HG03575 (cell line): ENCODE measurements at regions not wholly inside any gene's neighbourhood (a gene's known extent, or its start where the extent isn't known, plus 50 kb on each side); places are given as distances from the start of the nearest gene placed in this dataset.
"Not testable (repeated sequence)": the region's sequence is repeated elsewhere in the genome, so short reads cannot be mapped to it uniquely, and the experiment has no call there.

Source experiments
- ATAC-seq: cut with Tn5 transposase; IDR thresholded peaks from one replicate; pipeline ENCODE4 v1.9.1; 2021; ENCODE audit not compliant: unreplicated experiment, insufficient number of reproducible peaks, low FRiP score; ENCODE audit errors: extremely low read depth

DNA sequence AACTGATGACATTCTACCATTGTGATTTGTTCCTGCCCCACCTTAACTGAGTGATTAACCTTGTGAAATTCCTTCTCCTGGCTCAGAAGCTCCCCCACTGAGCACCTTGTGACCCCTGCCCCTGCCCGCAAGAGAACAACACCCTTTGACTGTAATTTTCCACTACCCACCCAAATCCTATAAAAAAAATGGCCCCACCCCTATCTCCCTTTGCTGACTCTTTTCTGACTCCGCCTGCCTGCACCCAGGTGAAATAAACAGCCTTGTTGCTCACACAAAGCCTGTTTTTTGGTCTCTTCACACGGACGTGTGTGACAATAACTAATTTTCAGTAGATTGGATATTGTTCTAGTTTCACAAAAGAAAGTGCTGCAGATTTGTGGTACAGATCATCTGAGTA lies 492.2 kb downstream of the RAPGEF2 start:
- ATAC-seq = not testable (repeated sequence)

DNA sequence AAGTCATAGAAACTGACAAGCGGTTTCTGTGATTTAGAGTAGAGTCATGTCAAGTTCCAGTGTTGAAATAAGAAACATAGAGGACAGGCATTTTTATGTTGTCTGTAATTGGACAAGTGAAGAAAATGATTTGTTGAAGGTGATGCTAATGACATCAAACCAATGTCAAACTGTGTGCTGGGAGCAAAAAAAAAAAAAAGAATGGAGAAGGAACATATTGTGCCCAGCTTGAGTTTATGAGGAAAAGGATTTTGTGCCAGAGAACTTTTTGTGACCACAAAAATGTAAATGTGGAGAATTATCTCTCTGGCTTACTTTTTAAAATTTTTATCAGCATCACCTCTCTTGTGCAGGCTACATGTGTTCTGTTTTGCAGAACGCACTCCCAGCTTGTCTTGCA lies 495.7 kb downstream of the RAPGEF2 start:
- ATAC-seq = no peak

GRCh38 chr4:159600061-159600460 lies 497.2 kb downstream of the RAPGEF2 start:
- ATAC-seq = no peak

- no peak for ATAC-seq
Measured at GRCh38 chr4:159604781-159605180, 501.9 kb downstream of the RAPGEF2 start.

- no peak for ATAC-seq
Measured at GRCh38 chr4:159606835-159607234, 504.0 kb downstream of the RAPGEF2 start.

DNA sequence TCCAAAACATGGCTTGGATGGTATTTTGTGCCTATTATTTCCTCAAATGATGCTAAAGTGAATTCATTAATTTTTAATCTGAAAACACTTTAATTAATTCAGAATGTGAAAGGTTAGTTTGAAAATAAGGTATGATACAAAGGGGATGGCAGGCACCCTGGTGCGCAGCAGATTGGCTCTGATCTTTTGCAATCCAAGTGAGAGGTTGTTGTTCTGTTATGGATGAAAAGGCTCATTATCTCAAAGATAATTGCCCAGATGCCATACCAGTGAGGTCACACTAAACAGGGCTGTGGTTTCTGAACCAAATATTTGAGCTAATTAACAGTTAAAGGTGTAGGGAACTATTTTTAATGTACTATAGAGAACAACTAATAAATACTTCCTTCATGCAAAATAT lies 504.9 kb downstream of the RAPGEF2 start:
- ATAC-seq = no peak

DNA sequence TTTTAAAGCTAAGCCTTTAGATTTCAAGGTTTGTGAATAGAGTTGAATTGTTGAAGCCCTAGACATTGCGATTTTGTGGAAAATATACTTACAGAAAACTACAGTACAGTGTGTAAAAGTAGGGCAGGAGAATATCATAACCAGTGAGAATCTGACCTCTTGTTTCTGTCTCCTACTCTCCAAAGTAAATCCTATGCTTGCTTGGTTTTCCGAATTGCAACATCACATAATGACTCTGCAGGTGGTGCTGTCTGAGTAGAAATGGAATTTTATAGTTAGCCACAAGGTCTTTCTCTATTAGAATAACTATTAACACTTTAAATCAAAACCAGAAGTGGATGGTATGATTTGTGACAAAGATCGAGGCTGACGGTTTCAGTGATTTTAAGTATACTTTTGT lies 505.6 kb downstream of the RAPGEF2 start:
- no peak for ATAC-seq

DNA sequence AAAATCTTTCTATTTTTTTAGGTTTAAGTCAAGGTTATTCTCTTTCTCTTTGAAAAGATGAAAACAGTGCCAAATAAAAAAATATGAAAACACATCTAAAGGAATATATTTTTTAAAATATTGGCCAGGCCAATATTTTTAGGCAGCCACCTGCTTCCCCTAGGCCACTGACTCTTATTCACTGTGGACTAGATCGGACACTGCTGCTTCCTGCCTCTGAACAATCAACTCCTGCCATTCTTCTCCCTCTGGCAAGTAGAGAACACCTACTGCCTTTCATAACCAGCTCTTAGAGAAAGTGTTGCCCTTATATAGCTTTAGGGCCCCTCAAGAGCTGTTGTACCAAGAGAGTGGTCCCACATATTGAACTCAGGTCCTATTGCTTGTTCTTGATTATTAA lies 529.2 kb downstream of the RAPGEF2 start:
- no peak for ATAC-seq

- ATAC-seq = no peak
Measured at GRCh38 chr4:159639671-159640323, 536.9 kb downstream of the RAPGEF2 start.

DNA sequence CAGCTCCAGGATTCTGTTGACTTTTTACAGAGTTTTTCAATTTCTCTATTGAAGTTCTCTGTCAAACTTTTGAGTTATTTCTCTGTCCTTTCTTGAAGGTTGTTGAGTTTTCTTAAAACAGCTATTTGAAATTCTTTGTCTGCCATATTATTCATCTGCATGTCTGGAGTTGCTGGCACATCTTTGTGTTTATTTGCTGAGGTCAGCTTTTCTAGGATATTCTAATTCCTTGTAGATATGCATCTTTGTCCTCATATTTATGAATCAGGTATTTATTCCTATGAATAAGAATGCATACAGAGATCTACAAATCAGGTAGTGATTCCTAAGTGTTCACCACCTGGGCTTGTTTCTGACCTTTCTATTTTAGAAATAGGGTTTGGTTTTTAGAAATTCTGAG lies 546.4 kb downstream of the RAPGEF2 start:
- no peak for ATAC-seq

DNA sequence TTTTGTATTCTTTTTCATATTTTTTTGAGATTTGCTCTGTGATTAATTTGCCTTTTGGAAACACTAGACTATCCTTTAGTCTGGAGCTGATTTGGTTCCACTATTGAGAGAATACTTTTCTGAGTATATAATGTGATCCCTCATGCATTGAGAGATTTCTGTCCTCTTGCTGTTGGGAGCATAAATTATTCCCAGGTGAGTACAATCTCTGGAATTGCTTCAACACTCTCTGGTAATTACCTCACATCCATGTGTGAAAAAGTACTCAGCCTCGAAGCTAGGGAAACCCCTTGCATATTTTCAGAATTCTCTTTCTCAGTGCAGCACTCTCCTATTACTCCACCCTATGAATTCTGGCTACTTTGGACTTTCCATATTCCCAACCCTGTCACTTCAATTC lies 550.0 kb downstream of the RAPGEF2 start:
- ATAC-seq = no peak

- no peak for ATAC-seq
Measured at GRCh38 chr4:159655547-159655946, 552.7 kb downstream of the RAPGEF2 start.

DNA sequence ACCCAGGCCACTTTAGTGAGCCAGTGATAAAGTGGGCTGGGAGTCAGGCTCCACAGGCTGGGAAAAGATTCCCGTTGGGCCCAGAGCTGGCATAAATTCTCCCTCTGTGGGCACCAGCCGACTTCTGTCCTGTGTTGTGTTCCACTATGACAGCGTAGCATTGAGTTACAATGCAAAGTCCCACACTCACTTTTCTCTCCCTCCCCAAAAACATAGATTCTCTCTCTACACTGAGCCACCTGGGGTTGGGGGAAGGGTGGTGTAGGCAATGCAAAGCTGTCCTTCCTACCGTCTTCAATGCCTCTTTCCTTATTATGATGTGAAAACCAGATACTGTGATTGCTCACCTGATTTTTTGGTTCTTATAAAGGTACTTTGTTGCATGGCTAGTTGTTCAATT lies 566.2 kb downstream of the RAPGEF2 start:
- ATAC-seq = no peak

DNA sequence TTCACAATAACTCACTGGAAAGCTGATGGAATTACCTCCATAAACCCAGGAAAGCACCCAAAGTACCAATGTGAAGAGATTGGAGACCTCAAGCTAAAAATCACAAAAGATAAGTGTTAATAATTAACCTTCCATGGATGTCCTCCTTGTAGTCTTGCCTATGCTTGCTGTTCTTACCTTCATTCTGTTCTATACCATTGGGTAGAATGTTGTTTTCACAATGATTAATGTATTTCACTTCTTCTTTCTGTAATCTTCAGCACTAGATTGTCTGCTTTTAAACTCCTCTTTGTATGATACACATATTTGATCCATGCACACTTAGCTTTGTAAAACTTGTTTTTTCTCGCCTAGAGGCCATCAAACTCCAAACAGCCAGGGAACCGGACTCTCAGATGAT lies 570.3 kb downstream of the RAPGEF2 start:
- ATAC-seq = no peak

DNA sequence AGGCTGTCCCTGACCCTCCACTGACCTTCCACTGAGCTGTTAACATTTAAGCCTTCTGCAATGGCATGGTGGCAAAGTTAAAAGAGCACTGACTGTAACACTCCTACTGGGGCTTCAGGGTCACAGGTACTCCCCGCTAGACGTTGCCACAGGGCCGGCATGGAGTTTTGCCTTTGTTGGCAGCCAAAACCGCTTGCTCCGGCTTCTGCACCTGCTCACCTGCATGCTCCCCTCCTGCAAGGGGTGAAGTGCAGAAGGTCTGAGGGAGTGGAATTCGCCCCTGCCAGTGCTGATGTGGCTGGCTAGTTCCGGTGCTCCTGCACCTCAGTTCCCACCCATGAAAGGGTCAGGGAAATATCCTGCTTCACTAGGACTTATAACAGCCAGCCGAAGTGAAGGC lies 571.4 kb downstream of the RAPGEF2 start:
- no peak for ATAC-seq

DNA sequence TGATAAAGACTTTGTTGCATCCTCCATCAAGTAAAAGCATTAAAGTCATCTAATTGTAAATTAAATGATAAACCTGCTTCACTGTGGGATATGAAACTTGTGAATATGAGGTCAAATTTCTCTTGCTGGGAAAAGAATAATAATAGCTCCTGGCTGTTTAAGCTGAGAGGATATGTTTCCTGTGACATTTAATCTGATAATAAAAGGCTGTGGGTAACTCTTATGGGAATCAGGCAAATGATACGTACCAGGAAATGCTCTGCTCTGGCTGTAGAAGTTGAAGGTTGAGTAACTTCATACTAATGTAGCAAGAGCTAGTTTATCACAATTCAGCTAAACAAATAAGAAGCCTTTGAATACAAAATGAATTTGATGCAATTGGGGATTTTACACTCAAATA lies 574.6 kb downstream of the RAPGEF2 start:
- no peak for ATAC-seq

DNA sequence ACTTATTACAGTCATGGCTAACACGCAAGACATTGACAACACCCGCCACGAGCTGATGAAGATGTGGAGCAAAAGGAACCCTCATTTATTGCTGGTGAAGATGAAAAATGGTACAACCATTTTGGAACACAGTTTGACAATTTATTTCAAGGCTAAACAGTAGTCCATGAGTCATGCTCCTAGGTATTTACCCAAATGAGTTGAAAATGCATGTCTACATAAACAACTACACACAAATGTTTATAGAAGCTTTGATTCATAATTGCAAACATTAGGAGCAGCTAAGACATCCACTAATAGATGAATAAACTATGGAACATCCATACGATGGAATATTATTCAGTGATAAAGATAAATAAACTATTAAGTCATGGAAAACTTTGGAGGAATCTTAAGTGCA lies 580.1 kb downstream of the RAPGEF2 start:
- no peak for ATAC-seq

GRCh38 chr4:159684061-159684460 lies 581.2 kb downstream of the RAPGEF2 start:
- ATAC-seq = no peak

GRCh38 chr4:159685340-159686092 lies 582.6 kb downstream of the RAPGEF2 start:
- ATAC-seq = no peak

- ATAC-seq = no peak
Measured at GRCh38 chr4:159689526-159689925, 586.6 kb downstream of the RAPGEF2 start.
